ENCODE measurements at regions not wholly inside any gene's neighbourhood (a gene's known extent, or its start where the extent isn't known, plus 50 kb on each side); places are given as distances from the start of the nearest gene placed in this dataset.

DNA sequence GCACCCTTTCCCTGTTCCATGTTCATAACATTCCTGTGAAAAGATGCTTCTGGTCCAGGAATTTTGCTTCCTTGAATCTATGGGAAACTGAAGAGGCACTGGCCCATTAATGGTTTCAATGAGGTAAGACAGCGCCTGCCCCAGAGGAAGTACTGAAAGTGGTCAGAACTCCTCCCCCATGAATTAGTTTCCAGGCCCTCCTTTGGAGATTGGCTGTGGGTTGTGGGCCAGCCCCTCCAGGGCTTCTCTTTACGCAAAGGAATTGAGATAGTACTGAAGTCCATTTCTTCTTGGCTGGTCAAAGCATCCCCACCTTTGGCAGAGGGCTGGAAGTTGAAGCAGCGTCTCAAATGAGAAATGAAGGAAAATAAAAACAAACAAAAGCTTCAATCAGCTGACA is 175.5 kb downstream of the POLR2M start:
- TF ChIP-seq CTCF (IDR thresholded peaks at IDR 0.05) (no peak), POLR2AphosphoS5 (IDR thresholded peaks at IDR 0.05; ENCODE audit: low read depth, low read length) (no peak)

Measured in Panc1 (cell line).